ENCODE measurements at regions not wholly inside any gene's neighbourhood (a gene's known extent, or its start where the extent isn't known, plus 50 kb on each side); places are given as distances from the start of the nearest gene placed in this dataset.

- H3K9me3 ChIP-seq (ENCODE audit: low read length), result no peaks in the 10 kb centered on the region
- no peaks in the 10 kb centered on the region for H3K36me3 ChIP-seq (ENCODE audit: insufficient read depth, low read length)
- H3K9ac ChIP-seq (ENCODE audit: low read length), result no peak overlapping the region
- H2AFZ ChIP-seq (ENCODE audit: low read length), result no peak overlapping the region
- H3F3A ChIP-seq (ENCODE audit: insufficient read depth, low read length), result no peaks in the 10 kb centered on the region
- H3K9me2 ChIP-seq (ENCODE audit: low read depth, low read length), result no peaks in the 10 kb centered on the region
- no peaks in the 10 kb centered on the region for H3K27me3 ChIP-seq (ENCODE audit: insufficient read depth, low read length)
- H3K79me2 ChIP-seq (ENCODE audit: insufficient read depth, low read length), result no peaks in the 10 kb centered on the region
- TF ChIP-seq EZH2 (IDR thresholded peaks at IDR 0.05; ENCODE audit: borderline replicate concordance, low read length), result no peak
- TF ChIP-seq CTCF (IDR thresholded peaks at IDR 0.05; ENCODE audit: low read length), result no peak
- H4K20me1 ChIP-seq (ENCODE audit: insufficient read depth, low read length), result no peaks in the 10 kb centered on the region
- no peak overlapping the region for H3K4me3 ChIP-seq (ENCODE audit: low read depth, low read length, poor library complexity, severe bottlenecking)
- H3K4me2 ChIP-seq (ENCODE audit: low read length), result no peak overlapping the region
- H3K4me1 ChIP-seq (ENCODE audit: insufficient read depth, low read length, severe bottlenecking), result no peaks in the 10 kb centered on the region
- no peak overlapping the region for H3K27ac ChIP-seq (ENCODE audit: low read depth, low read length, poor library complexity, severe bottlenecking)
These were observed 458.3 kb upstream of the CELF4 start for GRCh38 chr18:38023871-38024270.

- Histone ChIP-seq H3K9me3 (ENCODE audit: low read length) (no peaks in the 10 kb centered on the region), H3K9me2 (ENCODE audit: low read depth, low read length) (no peaks in the 10 kb centered on the region), H3F3A (ENCODE audit: insufficient read depth, low read length) (no peaks in the 10 kb centered on the region), H3K4me1 (ENCODE audit: insufficient read depth, low read length, severe bottlenecking) (no peaks in the 10 kb centered on the region), H2AFZ (ENCODE audit: low read length) (no peak overlapping the region), H3K4me2 (ENCODE audit: low read length) (no peak overlapping the region), H3K79me2 (ENCODE audit: insufficient read depth, low read length) (no peaks in the 10 kb centered on the region), H3K4me3 (ENCODE audit: low read depth, low read length, poor library complexity, severe bottlenecking) (no peak overlapping the region), H4K20me1 (ENCODE audit: insufficient read depth, low read length) (no peaks in the 10 kb centered on the region), H3K36me3 (ENCODE audit: insufficient read depth, low read length) (no peaks in the 10 kb centered on the region), H3K9ac (ENCODE audit: low read length) (no peak overlapping the region), H3K27ac (ENCODE audit: low read depth, low read length, poor library complexity, severe bottlenecking) (no peak overlapping the region), H3K27me3 (ENCODE audit: insufficient read depth, low read length) (no peaks in the 10 kb centered on the region)
- TF ChIP-seq EZH2 (IDR thresholded peaks at IDR 0.05; ENCODE audit: borderline replicate concordance, low read length) (no peak), CTCF (IDR thresholded peaks at IDR 0.05; ENCODE audit: low read length) (no peak)
These were observed 456.6 kb upstream of the CELF4 start for GRCh38 chr18:38022234-38022633.

GRCh38 chr18:38019292-38019691 is 453.7 kb upstream of the CELF4 start:
- no peak overlapping the region for H3K27ac ChIP-seq (ENCODE audit: low read depth, low read length, poor library complexity, severe bottlenecking)
- TF ChIP-seq CTCF (IDR thresholded peaks at IDR 0.05; ENCODE audit: low read length) (no peak), EZH2 (IDR thresholded peaks at IDR 0.05; ENCODE audit: borderline replicate concordance, low read length) (no peak)
- H3K36me3 ChIP-seq (ENCODE audit: insufficient read depth, low read length), result no peaks in the 10 kb centered on the region
- no peaks in the 10 kb centered on the region for H3F3A ChIP-seq (ENCODE audit: insufficient read depth, low read length)
- no peaks in the 10 kb centered on the region for H3K9me3 ChIP-seq (ENCODE audit: low read length)
- H4K20me1 ChIP-seq (ENCODE audit: insufficient read depth, low read length), result no peaks in the 10 kb centered on the region
- H2AFZ ChIP-seq (ENCODE audit: low read length), result no peak overlapping the region
- H3K9me2 ChIP-seq (ENCODE audit: low read depth, low read length), result no peaks in the 10 kb centered on the region
- H3K4me2 ChIP-seq (ENCODE audit: low read length), result no peak overlapping the region
- no peaks in the 10 kb centered on the region for H3K4me1 ChIP-seq (ENCODE audit: insufficient read depth, low read length, severe bottlenecking)
- no peak overlapping the region for H3K9ac ChIP-seq (ENCODE audit: low read length)
- no peaks in the 10 kb centered on the region for H3K27me3 ChIP-seq (ENCODE audit: insufficient read depth, low read length)
- no peaks in the 10 kb centered on the region for H3K79me2 ChIP-seq (ENCODE audit: insufficient read depth, low read length)
- H3K4me3 ChIP-seq (ENCODE audit: low read depth, low read length, poor library complexity, severe bottlenecking), result no peak overlapping the region
